ENCODE measurements at regions not wholly inside any gene's neighbourhood (a gene's known extent, or its start where the extent isn't known, plus 50 kb on each side); places are given as distances from the start of the nearest gene placed in this dataset.

GRCh38 chr17:79235808-79236207 lies 161.2 kb downstream of the ENGASE start:
- peaks cover 4% of the 10 kb centered on the region for H3K27me3 Mint-ChIP-seq
- H3K36me3 Mint-ChIP-seq: no peaks in the 10 kb centered on the region
- H3K9me3 Mint-ChIP-seq: no peaks in the 10 kb centered on the region

GRCh38 chr17:79233916-79234551 lies 159.4 kb downstream of the ENGASE start:
- Mint-ChIP-seq H3K27me3 (peaks cover 3% of the 10 kb centered on the region), H3K9me3 (no peaks in the 10 kb centered on the region)

More at GRCh38 chr17:79235808-79236207, 161.2 kb downstream of the ENGASE start:
- no peaks in the 10 kb centered on the region for H3K4me1 Mint-ChIP-seq
- H3K27ac Mint-ChIP-seq: no peak overlapping the region
- no peak overlapping the region for H3K4me3 Mint-ChIP-seq

GRCh38 chr17:79232957-79233356 lies 158.3 kb downstream of the ENGASE start:
- Mint-ChIP-seq H3K27me3 (peaks cover 5% of the 10 kb centered on the region), H3K9me3 (no peaks in the 10 kb centered on the region), H3K4me1 (no peaks in the 10 kb centered on the region), H3K27ac (no peak overlapping the region), H3K36me3 (no peaks in the 10 kb centered on the region), H3K4me3 (no peak overlapping the region)

More at GRCh38 chr17:79233916-79234551, 159.4 kb downstream of the ENGASE start:
- no peaks in the 10 kb centered on the region for H3K4me1 Mint-ChIP-seq
- no peak overlapping the region for H3K27ac Mint-ChIP-seq
- H3K4me3 Mint-ChIP-seq: no peak overlapping the region
- no peaks in the 10 kb centered on the region for H3K36me3 Mint-ChIP-seq

- H3K27me3 Mint-ChIP-seq: peaks cover 5% of the 10 kb centered on the region
- H3K4me3 Mint-ChIP-seq: no peak overlapping the region
- H3K36me3 Mint-ChIP-seq: no peaks in the 10 kb centered on the region
- H3K27ac Mint-ChIP-seq: no peak overlapping the region
- no peaks in the 10 kb centered on the region for H3K4me1 Mint-ChIP-seq
- H3K9me3 Mint-ChIP-seq: no peaks in the 10 kb centered on the region
Observed at GRCh38 chr17:79231766-79232287, 157.2 kb downstream of the ENGASE start.

GRCh38 chr17:79230576-79230975 lies 156.0 kb downstream of the ENGASE start:
- peaks cover 5% of the 10 kb centered on the region for H3K27me3 Mint-ChIP-seq
- no peaks in the 10 kb centered on the region for H3K9me3 Mint-ChIP-seq
- H3K4me3 Mint-ChIP-seq: no peak overlapping the region
- H3K36me3 Mint-ChIP-seq: no peaks in the 10 kb centered on the region
- no peak overlapping the region for H3K27ac Mint-ChIP-seq
- H3K4me1 Mint-ChIP-seq: no peaks in the 10 kb centered on the region

- Mint-ChIP-seq H3K4me3 (no peak overlapping the region), H3K4me1 (no peaks in the 10 kb centered on the region), H3K27me3 (peaks cover 18% of the 10 kb centered on the region), H3K27ac (no peak overlapping the region), H3K9me3 (no peaks in the 10 kb centered on the region), H3K36me3 (no peaks in the 10 kb centered on the region)
Observed at GRCh38 chr17:79226037-79226436, 151.4 kb downstream of the ENGASE start.

DNA sequence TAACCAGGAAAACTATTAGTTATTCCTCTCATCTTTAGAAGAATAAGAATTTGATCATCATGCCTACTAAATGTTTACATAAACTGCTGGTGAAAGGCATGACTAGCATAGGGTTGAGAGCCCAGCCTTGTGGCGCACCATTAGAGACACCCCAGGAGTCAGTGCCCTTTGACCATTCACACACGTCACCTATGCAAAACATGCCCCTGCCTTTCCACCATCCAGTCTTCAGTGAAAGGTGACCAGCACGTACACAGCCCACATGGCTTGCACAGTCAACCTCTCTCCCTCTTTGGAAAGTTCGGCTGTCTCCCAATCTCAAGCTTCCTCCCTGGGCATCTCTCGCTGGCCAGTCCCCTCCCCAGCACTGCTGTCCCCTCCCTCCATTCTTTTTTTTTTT lies 150.3 kb downstream of the ENGASE start:
- H3K27ac Mint-ChIP-seq: no peak overlapping the region
- H3K36me3 Mint-ChIP-seq: no peaks in the 10 kb centered on the region
- no peak overlapping the region for H3K4me3 Mint-ChIP-seq
- no peaks in the 10 kb centered on the region for H3K9me3 Mint-ChIP-seq
- peaks cover 7% of the 10 kb centered on the region for H3K4me1 Mint-ChIP-seq
- H3K27me3 Mint-ChIP-seq: peaks cover 22% of the 10 kb centered on the region

DNA sequence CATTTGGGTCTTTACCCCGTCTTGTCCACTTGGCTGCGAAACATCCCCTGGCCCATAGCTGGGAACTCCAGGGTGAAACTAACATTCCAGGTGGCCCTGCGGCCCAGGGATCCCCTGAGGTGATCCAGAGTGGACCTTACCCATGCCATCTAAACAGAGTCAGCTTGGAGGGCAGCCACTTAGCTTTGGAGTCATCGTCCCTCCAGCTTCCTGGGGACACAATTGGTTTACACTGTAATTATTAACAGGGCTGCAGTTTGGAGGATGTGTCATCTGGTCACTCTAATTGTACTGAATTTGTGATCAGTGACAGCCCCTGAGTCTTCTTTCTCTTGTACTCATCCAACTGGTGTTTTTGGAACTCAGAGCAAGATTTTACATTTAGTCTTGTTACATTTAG lies 149.9 kb downstream of the ENGASE start:
- Mint-ChIP-seq H3K27me3 (peaks cover 22% of the 10 kb centered on the region), H3K9me3 (no peaks in the 10 kb centered on the region), H3K36me3 (no peaks in the 10 kb centered on the region), H3K4me3 (no peak overlapping the region), H3K4me1 (peaks cover 7% of the 10 kb centered on the region), H3K27ac (no peak overlapping the region)

DNA sequence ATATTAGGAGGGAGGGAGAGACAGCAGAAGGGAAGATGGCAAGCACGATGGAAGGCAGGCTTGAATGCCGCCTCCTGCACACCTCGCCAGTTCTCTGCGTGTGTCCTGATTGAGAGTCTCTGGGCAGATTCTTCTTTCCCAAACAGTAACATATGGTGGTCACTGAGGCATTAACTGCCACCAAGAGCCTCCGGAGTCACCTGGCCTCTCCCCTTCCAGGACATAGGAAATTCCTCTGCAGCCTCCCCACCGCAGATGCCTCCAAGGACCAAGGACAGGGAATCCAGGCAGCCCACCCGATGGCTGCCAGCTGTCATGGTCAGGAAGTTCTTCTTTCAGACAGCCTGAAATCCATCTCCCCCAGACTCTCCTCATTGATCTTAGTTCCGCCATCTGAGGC lies 149.3 kb downstream of the ENGASE start:
- no peaks in the 10 kb centered on the region for H3K9me3 Mint-ChIP-seq
- no peak overlapping the region for H3K4me3 Mint-ChIP-seq
- no peak overlapping the region for H3K27ac Mint-ChIP-seq
- no peaks in the 10 kb centered on the region for H3K36me3 Mint-ChIP-seq
- H3K4me1 Mint-ChIP-seq: peaks cover 7% of the 10 kb centered on the region
- H3K27me3 Mint-ChIP-seq: peaks cover 24% of the 10 kb centered on the region

DNA sequence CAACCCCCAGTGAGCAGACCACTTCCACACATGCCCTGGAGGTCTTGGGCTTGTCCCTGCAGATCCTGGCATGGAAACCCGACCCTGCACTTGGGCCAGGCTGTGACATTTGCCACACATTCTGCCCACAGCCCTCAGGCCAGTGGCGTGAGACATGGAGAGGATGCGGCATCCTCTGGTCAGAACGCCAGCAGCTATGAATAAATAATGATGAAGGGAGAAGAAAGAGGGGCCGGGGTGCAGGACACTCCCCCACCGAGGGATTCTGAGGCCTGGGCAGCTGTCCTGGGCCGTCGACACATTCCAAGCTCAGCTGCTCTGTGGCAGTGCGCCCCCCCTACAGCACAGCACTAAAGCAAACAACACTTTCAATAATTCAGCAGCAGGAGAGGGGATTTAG lies 148.8 kb downstream of the ENGASE start:
- Mint-ChIP-seq H3K4me1 (peaks cover 7% of the 10 kb centered on the region), H3K27me3 (peaks cover 24% of the 10 kb centered on the region), H3K4me3 (no peak overlapping the region), H3K27ac (no peak overlapping the region), H3K9me3 (no peaks in the 10 kb centered on the region), H3K36me3 (no peaks in the 10 kb centered on the region)

GRCh38 chr17:79221597-79221996 lies 147.0 kb downstream of the ENGASE start:
- H3K4me3 Mint-ChIP-seq: no peak overlapping the region
- peaks cover 7% of the 10 kb centered on the region for H3K4me1 Mint-ChIP-seq
- no peaks in the 10 kb centered on the region for H3K36me3 Mint-ChIP-seq
- H3K27ac Mint-ChIP-seq: no peak overlapping the region
- no peaks in the 10 kb centered on the region for H3K9me3 Mint-ChIP-seq
- H3K27me3 Mint-ChIP-seq: peaks cover 26% of the 10 kb centered on the region

DNA sequence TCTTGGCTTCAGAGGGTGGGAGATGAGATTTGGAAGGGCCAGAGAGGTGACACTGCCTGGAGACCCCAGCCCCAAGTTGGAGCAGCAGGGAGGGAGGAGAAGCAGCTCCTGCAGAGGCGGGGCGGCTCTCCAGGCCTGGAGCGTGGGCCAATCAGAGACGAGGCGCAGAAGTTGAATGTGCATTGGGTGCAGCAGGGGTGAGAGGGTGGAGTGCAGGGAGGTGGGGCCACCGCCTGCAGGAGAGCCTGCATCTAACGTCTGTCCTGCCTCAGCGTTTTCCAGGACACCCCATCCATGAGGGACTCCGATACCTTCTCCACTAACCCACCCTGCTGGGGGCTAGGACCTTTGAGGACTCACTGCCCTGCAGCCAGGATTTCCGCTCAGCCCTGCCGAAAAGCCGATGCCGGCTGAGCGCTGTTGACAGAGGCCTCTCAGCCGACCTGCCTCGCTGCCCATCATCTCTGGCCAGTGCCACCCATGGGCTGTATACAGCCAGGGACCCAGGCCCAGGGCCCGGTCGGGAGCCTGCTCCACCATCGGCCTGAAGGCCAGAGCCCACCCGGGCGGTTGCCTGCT lies 146.2 kb downstream of the ENGASE start:
- Mint-ChIP-seq H3K4me1 (peaks cover 7% of the 10 kb centered on the region), H3K9me3 (no peaks in the 10 kb centered on the region), H3K27ac (no peak overlapping the region), H3K36me3 (no peaks in the 10 kb centered on the region), H3K4me3 (peak overlapping the region; percentile 32), H3K27me3 (peaks cover 23% of the 10 kb centered on the region)

- H3K36me3 Mint-ChIP-seq: no peaks in the 10 kb centered on the region
- peaks cover 23% of the 10 kb centered on the region for H3K27me3 Mint-ChIP-seq
- no peak overlapping the region for H3K27ac Mint-ChIP-seq
- peak overlapping the region; percentile 32 for H3K4me3 Mint-ChIP-seq
- peaks cover 7% of the 10 kb centered on the region for H3K4me1 Mint-ChIP-seq
- H3K9me3 Mint-ChIP-seq: no peaks in the 10 kb centered on the region
Observed at GRCh38 chr17:79220201-79220712, 145.6 kb downstream of the ENGASE start.

DNA sequence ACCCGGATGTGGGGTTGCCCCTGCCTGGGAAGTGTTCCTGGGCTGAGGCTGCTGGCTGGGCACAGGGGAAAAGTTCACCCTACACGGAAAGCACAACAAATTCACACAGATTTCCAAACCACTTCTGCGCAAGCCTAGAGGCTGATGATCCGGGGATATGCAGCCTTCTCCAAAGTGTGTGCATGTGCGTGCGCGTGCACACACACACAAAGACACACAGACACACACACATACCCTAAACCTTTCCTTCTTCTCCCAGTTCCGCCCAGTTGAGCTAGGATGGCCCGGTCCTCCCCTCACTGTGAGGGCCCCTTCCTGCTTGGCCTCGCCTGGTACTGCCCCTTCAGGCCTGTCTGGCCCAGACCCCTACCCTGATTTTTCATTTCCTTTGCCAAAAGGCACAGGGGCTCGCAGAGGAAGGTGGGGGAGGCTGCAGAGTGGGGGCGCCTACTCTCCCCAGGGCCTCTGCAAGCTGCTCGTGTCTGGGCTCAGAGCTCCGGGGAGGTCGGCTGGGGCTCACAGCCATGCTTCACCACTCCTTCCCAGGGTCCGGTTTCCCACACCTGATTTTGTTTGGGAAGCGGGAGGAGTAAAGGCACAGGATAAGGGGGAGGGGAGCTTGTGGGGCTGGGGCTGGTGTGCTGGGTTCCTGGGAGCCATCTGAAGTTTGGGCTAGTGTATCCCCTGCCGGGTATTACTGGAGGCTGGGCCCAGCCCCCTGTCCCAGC lies 144.7 kb downstream of the ENGASE start:
- H3K4me3 Mint-ChIP-seq: no peak overlapping the region
- H3K36me3 Mint-ChIP-seq: no peaks in the 10 kb centered on the region
- H3K9me3 Mint-ChIP-seq: no peaks in the 10 kb centered on the region
- peaks cover 7% of the 10 kb centered on the region for H3K4me1 Mint-ChIP-seq
- H3K27ac Mint-ChIP-seq: peak overlapping the region; percentile 59
- H3K27me3 Mint-ChIP-seq: peaks cover 19% of the 10 kb centered on the region

DNA sequence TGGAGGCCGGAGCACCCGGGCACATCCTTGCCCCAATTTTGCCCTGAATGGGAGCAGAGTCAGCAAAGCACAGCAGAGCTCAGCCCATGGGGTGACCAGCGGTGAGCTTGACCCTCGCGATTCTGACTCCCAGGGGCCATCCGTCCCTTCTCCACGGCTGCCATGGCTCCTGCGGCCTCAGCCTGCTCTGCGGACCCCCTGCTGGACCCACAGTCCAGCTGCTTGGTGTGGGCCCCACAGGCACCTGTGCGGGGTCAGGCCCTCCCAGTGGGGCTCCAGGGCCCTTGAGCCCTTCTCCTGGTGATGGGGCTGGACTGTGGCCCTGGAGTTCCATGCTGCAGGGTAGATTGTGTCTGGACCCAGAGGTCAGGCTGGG lies 144.2 kb downstream of the ENGASE start:
- peaks cover 7% of the 10 kb centered on the region for H3K4me1 Mint-ChIP-seq
- no peaks in the 10 kb centered on the region for H3K9me3 Mint-ChIP-seq
- no peak overlapping the region for H3K4me3 Mint-ChIP-seq
- H3K27me3 Mint-ChIP-seq: peaks cover 16% of the 10 kb centered on the region
- H3K36me3 Mint-ChIP-seq: no peaks in the 10 kb centered on the region
- no peak overlapping the region for H3K27ac Mint-ChIP-seq

Measured in activated naive CD4-positive, alpha-beta T cell treated with anti-CD3 and anti-CD28 coated beads, Interleukin-2, amount 50 U/mL, for 24 hours (primary cell).